ENCODE measurements at regions not wholly inside any gene's neighbourhood (a gene's known extent, or its start where the extent isn't known, plus 50 kb on each side); places are given as distances from the start of the nearest gene placed in this dataset.

GRCh38 chr12:125435871-125436270, 370.6 kb downstream of the AACS start:
- no peak for ATAC-seq
- intact Hi-C loops (cut with DNase I), result no loop called here
- no peak for DNase-seq (ENCODE audit: missing footprints)

- no peak for ATAC-seq
- intact Hi-C loops (cut with DNase I), result no loop called here
- no peak for DNase-seq (ENCODE audit: missing footprints)
These were observed 371.5 kb downstream of the AACS start for GRCh38 chr12:125436686-125437085.

- intact Hi-C loops (cut with DNase I), result no loop called here
- DNase-seq (ENCODE audit: missing footprints) (no peak), ATAC-seq (no peak)
These were observed 375.2 kb downstream of the AACS start for GRCh38 chr12:125440399-125440798.

GRCh38 chr12:125443341-125443740, 378.1 kb downstream of the AACS start:
- DNase-seq (ENCODE audit: missing footprints) (no peak), ATAC-seq (no peak)
- intact Hi-C loops (cut with DNase I), result no loop called here

DNA sequence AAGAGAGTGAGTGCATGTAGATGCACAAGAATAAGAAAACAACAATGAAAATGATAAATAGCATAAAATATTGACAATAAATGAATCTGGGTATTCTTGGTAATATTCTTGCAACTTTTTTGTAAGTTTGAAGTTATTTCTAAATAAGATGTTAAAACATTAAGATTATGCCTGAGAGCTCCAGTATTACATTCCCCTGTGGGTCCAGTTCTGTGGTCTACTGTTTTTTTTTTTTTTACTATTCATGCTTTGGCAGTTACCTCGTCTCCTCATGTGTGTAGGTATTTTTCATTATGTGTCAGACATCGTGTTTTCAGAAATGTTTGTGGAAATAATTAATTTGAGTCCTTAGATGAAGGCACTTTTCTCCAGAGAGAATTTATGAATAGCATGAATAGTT, 386.2 kb downstream of the AACS start:
- ATAC-seq (no peak), DNase-seq (ENCODE audit: missing footprints) (no peak)
- intact Hi-C loops (cut with DNase I), result no loop called here

- ATAC-seq (no peak), DNase-seq (ENCODE audit: missing footprints) (no peak)
- intact Hi-C loops (cut with DNase I), result no loop called here
These were observed 388.5 kb downstream of the AACS start for GRCh38 chr12:125453751-125454150.

DNA sequence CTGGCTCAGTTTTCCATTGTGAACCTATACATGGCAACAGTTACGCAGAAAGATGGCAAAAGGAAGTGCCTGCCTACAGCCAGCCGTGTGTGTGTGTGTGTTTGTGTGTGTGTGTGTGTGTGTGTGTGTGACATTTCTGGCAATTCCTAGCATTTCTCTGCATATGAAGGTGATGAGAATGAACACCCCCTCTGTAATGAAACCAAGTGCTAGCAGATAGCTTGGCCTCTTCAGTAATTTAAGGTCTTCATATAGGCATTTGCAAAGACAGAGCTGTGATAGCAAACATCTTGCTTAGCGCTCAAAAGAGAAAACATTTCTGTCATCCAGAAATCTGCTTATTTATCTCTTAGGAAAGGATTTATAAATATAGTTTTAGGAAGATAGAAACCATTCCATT, 389.1 kb downstream of the AACS start:
- DNase-seq (ENCODE audit: missing footprints) (no peak), ATAC-seq (no peak)
- intact Hi-C loops (cut with DNase I), result no loop called here

- ATAC-seq, result no peak
- no peak for DNase-seq (ENCODE audit: missing footprints)
- intact Hi-C loops (cut with DNase I), result no loop called here
These were observed 389.7 kb downstream of the AACS start for GRCh38 chr12:125454786-125455480.

DNA sequence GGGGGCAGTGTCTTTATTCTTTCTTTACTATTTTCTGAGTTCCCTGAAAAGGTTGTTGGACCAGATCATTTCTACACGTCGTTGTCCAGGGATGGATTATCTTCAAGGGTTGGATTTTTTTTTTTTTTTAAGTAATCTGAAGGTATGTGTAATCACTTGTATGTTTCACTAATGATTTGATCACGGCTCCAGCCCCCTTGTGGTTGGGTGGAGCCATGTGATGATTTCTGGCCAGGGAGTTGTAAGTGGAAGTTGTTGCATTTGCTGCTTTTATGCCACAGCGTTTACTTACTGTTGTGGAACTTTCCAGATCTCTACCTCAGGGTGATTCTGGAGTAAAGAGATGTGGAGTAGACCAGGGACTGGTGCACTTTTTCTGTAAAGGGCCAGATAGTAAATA, 390.3 kb downstream of the AACS start:
- ATAC-seq (no peak), DNase-seq (ENCODE audit: missing footprints) (no peak)
- intact Hi-C loops (cut with DNase I), result no loop called here

DNA sequence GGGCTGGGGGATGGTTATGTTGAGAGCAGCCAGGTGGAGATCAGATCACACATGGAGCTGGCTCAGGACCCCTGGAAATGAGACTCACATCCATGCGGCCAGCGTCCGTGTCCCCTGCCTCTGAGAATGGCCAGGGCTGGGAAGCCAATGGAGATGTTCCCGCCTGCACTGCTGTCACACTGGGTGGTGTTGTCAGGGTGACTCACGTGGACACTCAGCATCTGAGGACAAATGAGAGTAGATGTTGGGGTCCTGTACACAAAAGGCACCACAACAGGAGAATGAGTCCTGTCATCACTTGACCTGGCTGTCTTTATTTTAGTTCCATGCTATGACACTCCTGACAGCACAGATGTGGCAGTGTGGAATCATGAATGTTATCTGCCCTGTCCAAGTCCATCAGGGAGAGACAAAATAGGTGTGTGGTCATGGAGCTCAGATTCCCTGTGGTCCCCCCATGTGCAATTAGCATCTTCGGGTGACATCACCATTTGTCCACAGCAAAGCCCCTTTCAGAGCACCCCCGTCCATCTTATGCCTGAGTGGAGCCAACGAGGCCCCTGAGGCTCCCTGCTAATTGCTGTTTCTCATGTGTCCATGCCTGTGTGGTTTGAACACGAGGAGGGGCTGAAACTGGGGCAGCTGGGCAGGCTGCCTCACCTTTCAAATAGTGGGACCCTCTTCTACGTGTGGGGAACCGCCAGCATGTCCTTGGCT, 393.5 kb downstream of the AACS start:
- DNase-seq (ENCODE audit: missing footprints), result no peak
- intact Hi-C loops (cut with DNase I), result no loop called here
- no peak for ATAC-seq

- ATAC-seq, result no peak
- intact Hi-C loops (cut with DNase I), result no loop called here
These were observed 396.6 kb downstream of the AACS start for GRCh38 chr12:125461831-125462230.

GRCh38 chr12:125463386-125463785, 398.2 kb downstream of the AACS start:
- ATAC-seq (no peak), DNase-seq (ENCODE audit: missing footprints) (no peak)
- intact Hi-C loops (cut with DNase I), result no loop called here

More at GRCh38 chr12:125461831-125462230, 396.6 kb downstream of the AACS start:
- no peak for DNase-seq (ENCODE audit: missing footprints)

DNA sequence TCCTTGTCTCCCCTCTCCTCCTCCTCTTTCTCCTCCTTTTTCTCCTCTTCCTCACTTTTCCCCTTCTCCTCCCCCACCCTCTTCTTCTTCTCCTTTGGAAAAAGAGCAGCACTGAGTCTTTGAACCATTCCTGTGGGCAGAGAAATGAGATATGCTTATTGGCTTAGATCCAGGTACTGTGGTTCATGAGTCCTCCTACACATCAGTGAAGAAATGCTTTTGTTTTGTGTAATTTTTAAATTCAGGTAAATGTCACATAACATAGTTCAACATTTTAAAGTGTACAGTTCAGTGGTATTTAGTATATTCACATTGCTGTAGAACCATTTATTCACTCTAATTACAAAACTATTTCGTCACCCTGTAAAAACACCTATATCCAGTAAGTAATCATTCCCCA, 402.1 kb downstream of the AACS start:
- intact Hi-C loops (cut with DNase I), result no loop called here
- DNase-seq (ENCODE audit: missing footprints), result no peak
- ATAC-seq, result no peak

DNA sequence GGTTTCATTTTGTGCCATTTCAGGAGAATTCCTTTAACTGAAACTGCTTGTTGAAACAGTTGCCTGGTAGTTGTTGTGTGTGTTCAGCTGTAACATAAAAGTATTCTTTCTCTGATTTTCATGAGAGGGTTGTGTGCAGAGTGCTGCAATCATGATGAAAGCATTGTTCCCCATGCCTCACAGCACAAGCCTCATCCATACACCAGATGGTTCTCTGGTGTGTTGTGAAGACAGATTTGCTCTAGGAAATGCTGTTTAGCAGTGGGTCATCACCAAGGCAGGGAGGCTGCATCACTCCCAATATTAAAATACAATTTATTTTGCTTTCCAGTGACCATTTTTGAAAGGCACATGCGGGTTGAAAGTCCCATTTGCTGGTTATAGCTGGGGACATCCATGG, 404.4 kb downstream of the AACS start:
- intact Hi-C loops (cut with DNase I), result no loop called here
- ATAC-seq, result no peak
- no peak for DNase-seq (ENCODE audit: missing footprints)

DNA sequence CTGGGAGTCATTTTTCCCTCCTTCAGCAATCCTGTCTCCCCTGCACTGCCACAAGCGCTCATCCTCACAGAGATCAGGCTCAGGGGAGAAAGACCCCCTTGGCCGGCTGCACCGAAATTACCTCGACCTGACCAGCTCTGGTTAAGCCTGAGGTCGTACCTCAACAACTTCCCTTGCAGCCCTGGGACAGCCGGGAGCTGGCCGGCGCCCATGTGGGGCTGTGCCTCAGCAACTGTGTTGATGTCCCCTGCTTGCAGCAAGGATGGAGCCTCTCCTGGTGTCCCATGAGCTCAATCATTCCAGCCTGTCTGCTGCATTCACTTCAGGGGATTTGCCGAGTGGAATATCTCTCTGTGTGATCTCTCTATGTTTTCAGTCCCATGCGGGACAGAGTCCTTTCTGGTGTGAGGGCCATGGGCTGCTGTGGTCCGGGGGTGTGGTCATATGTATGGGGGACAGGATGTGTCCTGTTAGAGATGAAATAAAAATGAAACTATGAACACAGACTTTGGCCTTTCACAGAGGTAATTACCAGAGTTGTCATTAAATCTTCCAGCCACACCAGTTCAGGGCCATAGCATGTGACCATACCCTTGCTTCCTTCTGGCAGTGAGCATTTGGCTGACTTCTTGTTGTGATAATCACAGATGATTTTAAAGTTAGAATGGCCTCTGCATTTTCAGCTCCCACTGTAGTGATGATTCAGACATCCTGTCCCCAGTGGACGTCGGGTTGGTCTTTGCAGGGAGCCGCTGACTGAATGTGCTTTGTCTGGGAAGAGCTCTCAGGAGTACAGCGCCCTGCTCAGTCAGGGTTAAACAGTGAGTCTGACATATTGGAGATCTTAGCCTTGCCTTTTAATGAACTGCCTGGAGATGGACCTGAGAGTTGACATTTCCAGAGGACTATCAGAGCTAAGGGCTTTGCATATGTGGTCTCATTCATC, 405.9 kb downstream of the AACS start:
- intact Hi-C loops (cut with DNase I), result no loop called here
- DNase-seq (ENCODE audit: missing footprints) (no peak), ATAC-seq (no peak)

DNA sequence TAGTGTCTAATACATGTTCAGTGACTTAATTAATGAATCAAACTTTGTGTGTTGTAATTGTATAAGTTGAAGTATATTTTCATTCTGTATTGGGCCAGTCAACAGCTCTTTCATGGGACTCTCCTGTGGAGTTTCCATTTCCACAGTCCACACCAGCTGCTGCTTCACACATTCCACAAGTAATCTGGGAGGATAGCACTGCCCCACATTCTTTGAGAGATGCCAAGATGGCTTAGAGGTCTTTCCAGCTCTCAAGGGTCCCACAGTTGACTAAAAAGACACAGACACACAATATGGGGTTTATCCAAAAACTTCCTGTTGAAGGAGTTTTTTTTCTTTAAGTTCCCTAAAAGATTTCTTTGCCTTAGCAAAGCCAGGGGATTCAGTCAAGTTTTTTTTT, 408.3 kb downstream of the AACS start:
- DNase-seq (ENCODE audit: missing footprints) (no peak), ATAC-seq (no peak)
- intact Hi-C loops (cut with DNase I), result no loop called here

DNA sequence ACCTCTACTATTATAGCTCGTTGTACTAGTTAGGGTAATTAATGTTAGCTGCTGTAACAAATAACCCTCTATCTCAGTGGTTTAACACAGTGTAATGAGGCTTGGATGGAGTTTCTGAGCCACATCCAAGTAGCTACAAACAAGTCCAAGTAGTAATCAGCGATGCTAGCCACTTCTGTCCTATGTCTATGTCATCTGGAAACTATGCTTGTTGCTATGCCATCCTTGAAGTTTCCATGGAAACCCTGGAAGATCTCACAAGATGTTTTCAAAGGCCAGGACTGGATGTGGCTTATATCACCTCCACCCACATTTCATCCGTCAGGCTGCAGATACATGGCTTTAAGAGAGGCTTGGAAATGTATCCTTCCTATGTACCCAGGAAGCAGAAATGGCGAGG, 422.1 kb downstream of the AACS start:
- DNase-seq (ENCODE audit: missing footprints), result no peak
- no peak for ATAC-seq
- intact Hi-C loops (cut with DNase I), result no loop called here

DNA sequence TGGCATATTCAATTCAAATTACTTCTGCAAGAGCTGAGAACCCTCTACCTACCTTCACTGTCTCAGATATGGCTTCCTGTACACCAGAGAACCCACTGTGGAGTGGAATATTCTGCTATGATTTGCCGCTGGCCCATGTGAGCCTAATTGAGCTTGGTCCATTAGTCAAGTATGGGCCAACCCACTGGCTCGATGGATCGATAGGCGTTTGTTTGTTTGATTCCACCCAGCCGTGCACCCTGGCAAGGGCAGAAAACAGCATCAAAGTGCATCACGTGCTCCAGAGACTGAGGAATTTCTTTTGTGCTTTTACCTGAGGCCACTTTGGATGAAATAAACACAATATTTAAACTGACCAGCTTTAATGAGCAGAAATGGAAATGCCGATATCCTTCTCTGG, 426.3 kb downstream of the AACS start:
- DNase-seq (ENCODE audit: missing footprints) (no peak), ATAC-seq (no peak)
- intact Hi-C loops (cut with DNase I), result no loop called here

GRCh38 chr12:125492354-125493270, 427.4 kb downstream of the AACS start:
- ATAC-seq (no peak), DNase-seq (ENCODE audit: missing footprints) (no peak)
- intact Hi-C loops (cut with DNase I), result no loop called here
